Stimulated activated CD4-positive, alpha-beta T cell treated with anti-CD3 and anti-CD28 coated beads, Interleukin-12 subunit alpha, Interleukin-12 subunit beta, amount 100 ng/mL, for 4 hours (primary cell): ENCODE measurements at regions not wholly inside any gene's neighbourhood (a gene's known extent, or its start where the extent isn't known, plus 50 kb on each side); places are given as distances from the start of the nearest gene placed in this dataset.

Source experiments
- DNase-seq: peaks from one replicate; pipeline ENCODE4 v3.0.0-alpha.2; 2020

DNA sequence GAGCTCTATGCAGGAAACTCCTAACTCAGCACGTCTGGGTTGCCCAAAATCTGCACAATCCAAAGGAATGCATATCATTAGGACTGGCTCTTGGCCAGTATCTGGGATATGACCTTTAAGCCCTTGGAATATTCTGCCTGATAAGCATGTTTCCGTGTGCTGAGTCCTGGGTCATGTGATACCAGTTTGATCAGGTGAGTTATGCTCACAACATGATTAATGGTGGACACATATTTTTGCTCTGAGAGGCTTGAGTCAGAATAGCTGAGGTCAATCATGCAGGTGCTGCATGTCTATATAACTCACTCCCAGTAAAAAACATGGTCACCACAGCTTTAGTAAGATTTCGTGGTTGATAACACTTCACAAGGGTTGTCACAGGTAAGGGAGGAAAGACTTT lies 408.8 kb downstream of the YTHDC2 start:
- no peak for DNase-seq

DNA sequence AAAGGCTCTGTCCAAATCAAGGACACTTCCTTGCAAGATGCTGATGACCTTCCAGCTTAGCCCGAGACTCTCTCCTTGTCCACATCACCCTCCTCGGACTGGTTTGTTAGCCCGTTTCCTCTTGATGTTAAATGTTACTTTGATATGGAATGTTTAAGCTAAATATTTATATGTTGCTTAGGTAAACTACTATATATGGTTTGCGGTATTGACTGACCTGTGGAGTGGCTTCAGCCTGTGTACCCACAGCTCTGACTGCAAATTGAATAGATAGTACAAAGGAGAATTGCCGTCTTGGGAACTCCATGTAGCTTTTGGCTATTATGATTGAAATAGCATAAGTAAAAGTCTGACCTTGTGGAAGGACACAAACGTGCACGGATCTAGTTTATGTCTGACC lies 422.0 kb downstream of the YTHDC2 start:
- DNase-seq: no peak

DNA sequence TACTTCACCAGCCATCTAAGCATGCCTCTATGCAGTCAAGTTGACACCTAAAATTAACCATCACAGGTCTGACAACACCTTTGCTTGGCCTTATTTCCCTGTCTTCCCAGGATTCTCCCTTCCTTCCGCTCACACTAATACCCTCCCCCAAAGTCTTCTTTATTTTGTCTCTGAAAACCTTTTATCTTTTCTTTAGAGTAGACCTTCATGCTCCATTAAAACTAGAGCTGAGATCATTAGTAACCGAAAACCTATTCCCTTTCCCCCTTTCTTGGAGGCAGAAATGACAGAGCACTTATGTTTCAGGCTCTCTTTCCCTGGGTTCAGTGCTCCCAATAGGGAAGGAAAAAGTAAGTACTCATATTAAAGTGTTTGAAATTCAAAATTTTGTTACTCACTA lies 423.8 kb downstream of the YTHDC2 start:
- no peak for DNase-seq

DNA sequence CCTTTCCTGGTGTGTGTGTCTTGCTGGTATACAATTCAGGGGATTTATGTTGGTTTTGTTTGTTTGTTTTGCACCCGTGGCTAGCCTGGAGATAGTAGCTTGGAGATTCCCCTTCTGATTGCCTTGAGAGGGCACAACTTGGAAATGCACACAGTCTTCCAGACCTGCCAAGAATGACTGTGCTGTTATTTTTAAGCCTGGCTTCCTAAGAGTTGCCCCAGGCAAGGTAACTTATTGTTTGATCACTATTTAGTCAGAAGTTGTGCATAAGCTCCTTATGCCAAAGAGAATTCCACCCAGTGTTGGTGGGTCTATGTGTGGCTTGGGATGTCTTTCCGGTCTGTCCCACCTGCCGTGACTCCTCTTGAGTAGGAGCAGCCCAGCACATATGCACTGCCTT lies 421.9 kb upstream of the KCNN2 start:
- no peak for DNase-seq

DNA sequence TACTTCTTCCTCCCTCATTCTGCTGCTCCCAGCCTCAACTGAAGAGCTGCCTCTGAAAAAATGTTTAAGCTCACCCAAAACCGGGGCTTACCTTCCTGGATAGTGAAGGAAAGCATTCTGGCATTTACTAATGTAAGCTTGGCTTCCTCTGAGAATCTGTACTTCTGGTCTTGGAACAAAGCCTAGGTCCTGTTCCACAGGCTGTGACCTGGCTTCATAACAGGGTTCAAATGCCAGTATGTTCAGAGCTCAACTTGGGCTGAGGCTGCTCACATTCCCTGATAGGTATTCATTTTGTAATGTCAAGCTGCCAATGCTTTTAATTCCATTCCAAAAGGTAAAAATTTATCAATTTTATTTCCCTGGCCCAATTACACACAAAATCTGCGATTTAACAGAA lies 411.7 kb upstream of the KCNN2 start:
- DNase-seq: no peak

DNA sequence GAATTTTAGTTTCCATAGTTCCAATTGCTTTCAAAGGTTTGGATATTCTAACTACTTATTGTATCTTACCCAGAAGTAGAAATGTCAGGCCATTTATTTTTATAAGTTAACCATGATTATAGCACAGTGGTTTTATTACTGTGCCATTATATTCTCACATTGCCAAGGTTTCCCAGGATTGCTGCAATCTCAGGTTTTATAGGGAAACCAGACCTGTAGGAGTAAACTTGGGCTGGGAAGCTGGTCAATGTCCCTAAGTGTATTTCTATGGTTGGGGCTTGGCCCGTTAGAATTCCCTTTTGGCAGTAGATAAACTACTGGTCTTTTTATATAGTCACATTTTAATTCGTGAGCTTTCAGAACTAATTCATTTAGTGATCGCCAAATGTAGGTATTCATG lies 396.6 kb upstream of the KCNN2 start:
- no peak for DNase-seq

DNA sequence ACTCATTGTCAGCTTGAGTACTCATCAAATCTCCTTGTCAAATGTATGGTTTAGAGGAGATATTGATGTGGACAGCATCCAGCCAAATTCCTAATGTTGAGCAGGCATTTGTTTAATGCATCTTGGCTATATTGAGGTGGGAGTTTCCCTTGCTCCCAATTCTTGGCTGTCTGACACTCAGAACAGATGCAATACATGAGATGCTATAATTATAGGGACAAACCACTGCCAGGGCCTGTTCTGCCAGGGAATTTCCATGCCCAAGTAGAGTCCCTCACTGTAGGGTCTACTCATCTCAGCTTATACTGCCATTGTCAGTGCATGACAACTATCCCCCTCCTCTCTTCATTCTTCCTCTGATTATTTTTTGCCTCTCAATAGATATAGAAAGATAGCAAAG lies 392.0 kb upstream of the KCNN2 start:
- no peak for DNase-seq

DNA sequence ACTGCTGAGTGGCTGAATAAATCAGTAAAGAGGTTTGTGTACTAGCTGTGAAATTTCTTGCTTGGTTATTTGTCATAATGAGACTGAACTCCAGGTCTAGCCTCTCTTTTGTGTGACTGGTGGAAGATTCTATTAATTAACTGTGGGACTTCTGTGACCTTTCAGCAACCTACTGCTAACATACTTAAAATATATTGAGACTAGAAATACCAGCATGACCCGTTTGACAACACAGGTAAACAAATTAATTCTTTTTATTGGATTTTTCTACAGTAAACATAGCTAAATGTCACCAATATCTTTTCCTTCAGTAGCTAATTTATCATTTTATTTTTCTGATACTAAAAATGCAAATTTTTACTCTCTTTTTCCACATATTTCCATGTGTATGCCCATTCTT lies 390.4 kb upstream of the KCNN2 start:
- DNase-seq: no peak

DNA sequence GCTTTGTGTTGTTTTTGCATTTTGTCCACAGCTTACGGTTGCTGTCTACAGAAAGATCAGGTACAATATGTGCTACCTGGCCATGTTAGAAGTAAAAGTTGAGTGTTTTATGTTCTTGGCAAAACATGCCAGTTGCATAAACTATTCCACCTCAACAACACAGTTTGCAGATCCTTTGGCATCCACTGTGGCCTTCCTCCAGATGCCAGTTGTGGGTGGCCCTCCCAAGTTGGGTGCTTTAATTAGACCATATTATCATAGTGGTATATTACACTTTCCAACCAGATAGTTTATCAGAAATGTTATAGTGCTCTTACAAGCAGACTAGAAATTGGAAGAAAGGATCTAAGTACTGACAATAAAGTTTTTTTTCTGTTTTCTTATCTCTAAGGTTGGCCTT lies 386.9 kb upstream of the KCNN2 start:
- DNase-seq: no peak

DNA sequence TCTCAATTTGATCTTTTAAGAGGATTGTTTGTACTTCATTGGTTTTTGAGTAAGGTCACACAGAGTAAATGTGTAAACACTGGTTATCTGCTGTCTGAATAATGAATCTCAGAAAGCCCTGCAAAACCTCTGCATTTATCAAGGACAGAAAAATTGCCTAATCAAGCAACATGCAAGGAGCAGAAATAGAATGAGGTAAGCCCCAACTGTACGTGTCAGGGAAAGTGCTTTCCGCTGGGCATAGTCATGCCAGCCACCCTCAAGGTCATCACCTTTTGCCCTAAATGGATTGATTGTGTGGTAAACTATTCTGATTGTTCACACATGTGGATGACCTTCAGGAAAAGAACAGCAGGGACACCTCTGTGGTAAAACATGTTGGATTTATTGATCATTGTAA lies 376.9 kb upstream of the KCNN2 start:
- DNase-seq: no peak

DNA sequence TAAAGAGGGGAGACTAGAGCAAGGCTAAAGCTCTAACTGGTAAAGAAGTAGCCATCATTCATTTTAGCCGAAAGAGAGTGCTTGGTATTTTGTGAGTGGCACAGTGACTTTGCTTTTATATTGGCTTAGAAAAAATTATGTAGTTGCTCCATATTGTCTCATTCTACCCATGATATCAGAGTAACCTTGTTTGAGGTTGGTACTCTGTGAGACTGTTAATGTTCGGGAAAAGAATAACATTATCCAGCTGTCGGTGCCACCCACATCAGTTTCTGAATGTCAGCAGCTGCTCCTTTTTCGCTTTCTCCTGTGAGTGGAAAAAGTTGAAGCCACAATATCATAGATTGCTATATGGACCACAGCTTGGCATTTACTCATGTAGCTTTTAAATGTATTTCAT lies 376.4 kb upstream of the KCNN2 start:
- no peak for DNase-seq

DNA sequence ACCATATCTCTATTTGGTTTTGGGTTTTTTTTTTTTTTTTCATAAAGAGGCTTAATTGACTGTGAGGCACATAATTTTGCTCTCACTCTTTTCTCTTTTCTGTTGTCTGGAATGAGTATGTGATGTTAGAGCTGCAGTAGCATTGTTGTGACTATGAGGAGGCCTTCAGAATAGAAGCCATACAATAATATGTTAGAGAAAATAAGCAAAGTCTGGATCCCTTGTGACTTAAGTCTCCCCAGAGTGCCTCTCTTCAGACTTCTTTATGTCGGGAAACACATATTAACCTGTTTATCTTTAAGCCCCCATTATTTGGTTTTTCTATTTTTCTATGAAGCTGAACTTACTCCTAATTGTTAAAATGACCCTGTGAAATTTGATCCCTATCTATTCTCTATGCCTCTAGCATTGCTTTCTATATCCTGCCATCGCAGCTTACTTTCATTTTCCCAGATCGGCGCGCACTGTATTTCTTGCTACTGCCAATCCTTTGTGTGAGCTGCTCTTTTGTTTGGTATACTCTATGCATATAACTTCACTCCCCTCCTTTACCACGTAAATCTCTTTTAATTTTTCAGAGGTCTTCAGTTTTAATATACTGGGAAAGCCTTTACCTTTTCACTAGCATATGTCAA lies 372.5 kb upstream of the KCNN2 start:
- no peak for DNase-seq

DNA sequence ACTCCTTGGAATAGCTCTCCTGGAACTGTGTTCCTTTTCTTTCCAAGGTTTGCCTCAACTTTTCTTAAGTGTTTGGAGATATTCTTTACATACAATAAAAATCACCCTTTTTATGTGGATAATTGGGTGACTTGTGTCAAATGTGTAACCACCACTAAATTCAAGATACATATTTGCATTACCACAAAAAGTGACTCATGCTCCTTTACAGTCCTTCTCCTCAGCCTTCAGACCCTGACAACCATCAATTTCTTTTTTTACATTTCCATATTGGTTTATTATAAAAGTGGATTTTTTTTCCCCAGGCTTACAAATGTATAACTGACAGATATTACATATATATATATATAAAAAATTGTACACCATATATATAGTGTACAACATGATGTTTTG lies 372.0 kb upstream of the KCNN2 start:
- DNase-seq: no peak

DNA sequence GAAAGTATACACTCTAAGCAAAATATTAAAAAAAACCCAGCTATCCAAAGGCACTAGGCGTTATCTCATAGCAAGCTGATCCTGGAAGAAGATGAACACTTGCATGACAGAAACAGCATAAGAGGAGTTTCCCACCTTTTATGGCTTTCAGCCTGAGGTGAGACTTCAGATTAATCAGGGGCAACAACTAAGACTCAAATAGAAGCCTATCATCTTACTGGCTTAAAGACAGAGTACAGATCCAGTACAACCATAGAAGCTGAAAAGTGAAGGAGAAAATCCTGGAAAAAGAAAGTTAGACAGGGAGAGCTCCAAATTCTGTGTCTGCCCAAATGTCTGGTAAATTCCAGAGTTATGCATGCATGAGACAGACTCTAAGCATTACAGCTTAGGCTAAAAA lies 360.8 kb upstream of the KCNN2 start:
- DNase-seq: no peak

DNA sequence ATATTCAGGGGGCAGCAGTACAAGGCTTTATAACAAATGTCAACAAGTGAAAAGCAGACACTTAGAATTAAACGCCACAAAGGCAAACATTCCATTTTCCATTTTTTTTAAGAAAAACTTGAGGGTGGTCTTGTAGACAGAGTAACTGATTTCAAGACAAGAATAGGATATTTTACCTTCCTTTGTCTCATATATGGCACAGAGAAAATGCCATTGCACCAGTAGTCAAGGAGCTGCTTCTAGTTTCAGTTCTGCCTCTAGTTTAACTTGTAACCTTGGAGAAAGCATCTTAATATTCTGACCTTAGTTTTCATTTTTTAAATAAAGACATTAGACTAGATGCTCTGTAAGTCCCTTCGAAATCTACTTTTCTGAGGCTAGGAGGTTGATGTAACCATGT lies 355.3 kb upstream of the KCNN2 start:
- DNase-seq: no peak

DNA sequence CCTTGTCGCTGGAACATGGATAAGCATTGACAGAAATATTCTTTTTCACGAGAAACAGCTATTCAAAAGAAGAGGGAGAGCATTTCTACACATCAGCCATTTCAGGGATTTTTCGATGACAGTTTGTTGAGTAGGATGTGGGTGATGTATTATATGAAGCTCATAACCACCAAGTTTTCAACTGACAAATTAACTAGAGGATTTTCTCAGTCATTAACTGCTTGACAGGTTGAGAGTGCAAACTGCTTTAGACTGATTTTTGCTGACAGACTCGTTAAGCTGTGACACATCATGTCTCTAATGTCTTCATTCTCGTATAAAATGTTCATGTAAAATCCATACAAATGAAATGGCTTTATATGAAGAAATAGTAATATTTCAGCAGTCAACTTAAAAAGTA lies 354.2 kb upstream of the KCNN2 start:
- DNase-seq: no peak

DNA sequence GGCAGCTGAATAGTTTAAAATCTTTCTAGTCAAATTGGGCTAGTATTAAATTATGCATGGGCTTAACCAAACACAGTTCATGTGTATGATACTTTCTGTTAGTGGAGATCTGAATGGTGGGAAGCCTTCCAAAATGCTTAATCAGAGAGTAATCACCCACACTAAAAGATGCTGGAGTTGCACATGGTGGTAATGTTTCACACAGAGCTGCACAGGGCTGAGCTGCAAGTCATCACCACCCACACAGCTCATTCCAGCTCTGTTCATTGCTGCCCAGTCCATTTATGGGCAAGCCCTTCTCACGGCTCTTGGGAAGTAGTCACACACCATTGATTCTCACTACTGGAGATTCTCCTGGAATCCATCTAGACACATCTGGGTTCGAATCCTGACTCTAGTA lies 351.5 kb upstream of the KCNN2 start:
- no peak for DNase-seq

DNA sequence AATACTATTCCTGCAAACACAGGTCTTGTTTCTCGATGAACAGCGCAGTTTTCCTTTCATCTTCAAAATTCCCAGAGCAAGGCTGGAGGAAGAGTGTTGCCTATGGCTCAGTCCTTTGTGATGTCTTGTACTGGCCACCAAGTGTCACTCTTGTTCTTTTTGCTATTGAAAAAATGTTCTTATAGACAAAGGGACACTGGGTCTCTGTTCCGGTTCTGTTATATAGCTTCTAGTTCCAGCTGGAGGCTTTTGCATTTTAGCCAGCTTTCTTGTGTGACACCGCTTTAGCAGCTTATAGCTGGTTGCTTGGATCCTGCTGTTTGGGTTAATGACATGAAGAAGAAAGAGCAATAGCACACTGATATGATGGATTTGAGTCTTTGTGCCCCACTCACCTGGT lies 343.7 kb upstream of the KCNN2 start:
- no peak for DNase-seq

DNA sequence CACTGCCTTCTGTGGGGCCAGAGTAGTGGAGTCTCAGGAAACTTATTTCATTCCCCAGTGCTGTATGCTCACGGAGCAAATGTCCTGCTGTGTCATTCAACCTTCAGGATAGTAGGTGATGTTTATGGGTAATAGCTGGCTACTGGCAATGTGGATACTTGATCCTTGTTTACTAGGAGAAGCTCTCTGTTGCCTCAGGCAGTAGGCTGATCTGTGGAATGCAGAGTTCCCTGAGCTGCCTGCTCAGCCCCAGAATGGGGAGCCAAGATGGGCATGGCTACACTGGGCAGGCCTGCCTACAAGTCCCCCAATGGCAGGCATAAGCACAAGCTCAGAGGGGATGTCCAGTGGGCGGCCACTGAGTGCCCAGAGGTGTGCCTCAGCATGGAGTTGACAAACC lies 323.1 kb upstream of the KCNN2 start:
- DNase-seq: no peak

DNA sequence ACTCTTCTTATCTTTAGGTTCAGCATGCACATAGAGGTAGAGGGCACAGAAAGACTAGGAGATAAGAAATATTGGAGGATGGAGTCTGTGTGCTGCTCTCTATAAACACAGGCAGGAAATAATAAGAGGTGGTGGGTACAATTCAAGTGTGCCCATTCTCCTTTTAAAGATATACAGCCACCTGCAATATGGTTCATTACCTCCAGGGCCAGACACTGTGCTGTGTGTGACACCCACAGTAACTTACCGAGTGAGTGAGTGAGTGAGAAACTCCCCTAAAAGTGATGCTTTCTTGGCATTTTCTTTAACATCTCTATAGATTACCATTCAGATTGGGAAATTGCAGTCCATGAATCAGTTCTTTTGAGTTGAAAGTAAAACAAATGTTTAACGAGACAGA lies 311.8 kb upstream of the KCNN2 start:
- DNase-seq: no peak

DNA sequence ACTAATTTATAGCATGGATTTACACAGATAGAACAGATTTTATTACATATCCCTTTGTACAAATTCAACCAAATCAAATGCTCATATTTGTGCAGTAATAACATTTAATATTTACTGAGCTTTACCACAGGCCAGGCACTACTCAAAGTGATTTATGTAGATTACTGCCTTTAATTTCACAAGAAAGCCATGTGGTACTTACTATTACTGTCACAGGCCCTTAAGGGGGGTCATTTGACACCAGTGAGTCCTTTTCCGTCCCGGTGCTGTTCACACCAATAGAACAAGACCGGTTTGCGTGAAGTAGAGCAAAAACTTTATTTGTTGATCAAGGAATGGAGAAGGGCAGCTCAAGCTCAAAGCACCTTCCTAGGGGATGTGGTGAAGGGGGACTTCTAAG lies 308.5 kb upstream of the KCNN2 start:
- no peak for DNase-seq

DNA sequence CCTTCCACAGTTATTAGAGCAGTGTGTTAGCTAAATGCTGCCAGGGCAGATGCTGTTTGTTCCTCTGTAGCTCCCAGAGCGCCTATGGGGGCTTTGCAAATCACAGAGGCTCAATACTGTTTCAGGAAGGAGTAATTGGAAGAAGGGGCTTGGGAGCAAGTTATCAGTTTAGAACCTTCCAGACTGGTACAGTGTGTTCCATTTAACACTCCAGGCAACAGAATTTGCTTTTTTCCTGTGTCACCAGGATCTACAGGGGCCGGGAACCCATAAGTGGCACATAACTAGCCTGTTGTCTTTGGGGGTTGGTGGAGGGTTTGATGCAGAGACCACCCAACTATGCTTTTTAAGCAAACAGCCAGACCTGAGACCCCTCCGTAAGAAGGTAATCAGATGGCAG lies 307.3 kb upstream of the KCNN2 start:
- no peak for DNase-seq

DNA sequence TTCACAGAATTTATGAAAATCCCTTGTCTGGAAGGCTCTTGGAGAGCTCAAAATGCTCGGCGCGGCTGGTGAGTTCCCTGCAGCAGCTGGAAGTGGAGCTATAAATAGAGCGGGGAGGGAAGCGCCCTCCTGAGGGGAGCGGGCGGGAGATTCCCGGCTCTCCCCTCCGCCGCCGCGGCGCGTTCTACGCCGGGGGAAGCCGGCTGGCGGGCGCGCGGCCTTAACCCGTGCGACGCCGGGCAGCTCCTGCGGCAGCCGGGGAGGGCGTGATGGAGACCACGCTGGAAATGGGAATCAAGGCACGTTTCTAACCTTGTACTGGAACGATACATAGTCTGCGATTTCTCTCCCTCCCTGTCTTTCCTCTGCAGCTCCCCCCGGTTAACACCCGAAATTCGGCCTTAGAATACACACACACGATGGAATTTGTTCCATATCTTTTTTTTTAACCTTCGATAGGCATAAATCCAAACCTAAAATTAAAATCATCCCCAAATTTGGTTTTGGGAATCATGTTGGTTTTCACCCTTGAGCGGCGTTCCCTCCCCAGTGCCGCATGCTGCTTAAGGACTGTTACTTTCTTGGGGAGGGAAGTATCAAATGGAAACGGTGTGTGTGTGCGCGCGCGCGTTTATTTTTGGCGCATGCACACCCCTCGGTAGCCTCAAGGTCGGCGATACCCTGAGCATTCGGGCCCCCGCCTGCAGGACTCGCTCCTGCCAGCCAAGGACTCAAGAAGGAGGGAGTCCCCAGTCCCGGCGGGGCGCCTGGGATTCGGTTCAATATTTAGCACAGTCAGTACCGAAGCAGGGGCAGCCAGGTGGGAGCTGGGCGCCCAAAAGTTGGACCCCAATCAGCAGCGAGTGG lies 306.3 kb upstream of the KCNN2 start:
- DNase-seq: no peak

DNA sequence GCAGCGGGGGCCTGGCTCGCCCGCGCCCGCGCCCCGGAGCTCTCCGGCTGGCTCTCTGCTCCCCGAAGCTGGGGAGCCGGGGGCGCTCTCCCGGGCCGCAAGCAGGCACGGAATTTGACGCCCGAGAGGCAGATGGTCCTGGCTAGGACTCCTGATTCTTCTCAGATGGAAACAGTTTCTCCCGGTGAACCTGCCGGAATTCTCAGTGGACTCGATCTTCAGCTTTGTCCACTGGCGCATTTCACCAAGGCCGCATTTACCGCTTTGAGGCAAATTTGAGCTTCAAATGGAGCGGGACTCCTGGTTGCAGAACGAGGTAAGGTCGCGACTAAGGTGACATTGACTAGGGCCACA lies 305.7 kb upstream of the KCNN2 start:
- DNase-seq: no peak

DNA sequence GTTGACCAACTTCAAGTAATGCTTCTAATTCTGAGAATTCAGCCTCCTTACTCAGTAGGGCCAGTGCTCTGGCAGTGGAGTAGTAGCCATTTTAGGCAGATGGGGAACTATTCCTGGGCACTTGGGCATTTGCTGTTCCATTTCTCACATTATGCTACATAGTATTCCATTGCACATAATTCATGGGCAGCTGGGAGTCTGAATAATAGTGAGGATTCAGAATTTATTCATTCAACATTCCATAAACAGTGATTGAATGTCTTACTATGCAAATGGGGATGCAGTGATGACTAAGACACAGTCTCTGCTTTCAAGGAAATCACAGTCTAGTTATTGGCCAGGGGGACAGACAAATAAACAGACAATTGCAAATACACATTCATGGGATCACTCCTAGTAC lies 301.0 kb upstream of the KCNN2 start:
- no peak for DNase-seq
